GM19468 (cell line): ENCODE measurements at regions not wholly inside any gene's neighbourhood (a gene's known extent, or its start where the extent isn't known, plus 50 kb on each side); places are given as distances from the start of the nearest gene placed in this dataset.

Experiments
- ATAC-seq: cut with Tn5 transposase; IDR thresholded peaks from one replicate; pipeline ENCODE4 v1.9.1; 2021; ENCODE audit warnings: mild to moderate bottlenecking, moderate library complexity, moderate number of reproducible peaks; ENCODE audit not compliant: unreplicated experiment; ENCODE audit errors: extremely low read depth

- ATAC-seq: no peak
These were observed 78.2 kb downstream of the IRF2BPL start for GRCh38 chr14:76950055-76951020.

GRCh38 chr14:76948976-76949375 lies 79.5 kb downstream of the IRF2BPL start:
- no peak for ATAC-seq

GRCh38 chr14:76948213-76948947 lies 80.1 kb downstream of the IRF2BPL start:
- ATAC-seq: no peak

- ATAC-seq: no peak
These were observed 80.7 kb downstream of the IRF2BPL start for GRCh38 chr14:76947838-76948184.

GRCh38 chr14:76947078-76947837 lies 81.2 kb downstream of the IRF2BPL start:
- ATAC-seq: peak; percentile 71

- ATAC-seq: no peak
These were observed 81.8 kb downstream of the IRF2BPL start for GRCh38 chr14:76946753-76947077.

- no peak for ATAC-seq
These were observed 85.4 kb downstream of the IRF2BPL start for GRCh38 chr14:76943072-76943471.

GRCh38 chr14:76941946-76942805 lies 86.3 kb downstream of the IRF2BPL start:
- no peak for ATAC-seq

- ATAC-seq: no peak
These were observed 87.0 kb downstream of the IRF2BPL start for GRCh38 chr14:76941544-76941943.

- ATAC-seq: no peak
These were observed 88.3 kb downstream of the IRF2BPL start for GRCh38 chr14:76940021-76940760.

- ATAC-seq: no peak
These were observed 89.3 kb downstream of the IRF2BPL start for GRCh38 chr14:76939015-76939742.

GRCh38 chr14:76938092-76938500 lies 90.4 kb downstream of the IRF2BPL start:
- ATAC-seq: no peak

- ATAC-seq: no peak
These were observed 91.1 kb downstream of the IRF2BPL start for GRCh38 chr14:76937181-76938091.

GRCh38 chr14:76936483-76936882 lies 92.0 kb downstream of the IRF2BPL start:
- no peak for ATAC-seq

- ATAC-seq: no peak
These were observed 95.0 kb downstream of the IRF2BPL start for GRCh38 chr14:76933515-76933914.

GRCh38 chr14:76931631-76932402 lies 96.7 kb downstream of the IRF2BPL start:
- no peak for ATAC-seq

GRCh38 chr14:76930549-76930948 lies 98.0 kb downstream of the IRF2BPL start:
- no peak for ATAC-seq
